Heart left ventricle (tissue), 16 donors: ENCODE measurements at regions not wholly inside any gene's neighbourhood (a gene's known extent, or its start where the extent isn't known, plus 50 kb on each side); places are given as distances from the start of the nearest gene placed in this dataset.

Source experiments
- ATAC-seq, 4 donors: fragments of 200-7000 bp; cut with Tn5 transposase; one replicate each; pipeline ENCODE4 v1.9.1; 2020 to 2022; ENCODE audit warnings: moderate library complexity in 4 of 4, mild to moderate bottlenecking in 3 of 4, moderate number of reproducible peaks in 1 of 4
- DNase-seq, 5 donors: peaks; one replicate each; pipeline ENCODE4 v3.0.0-alpha.2; 2020
- H3K27ac ChIP-seq, 12 donors: fragments of 200-600 bp; sonication (generic) in 4 of 12; one replicate each; pipeline versions ENCODE4 v1.5.0 to v1.8.0; 2016 to 2022; ENCODE audit warnings: mild to moderate bottlenecking in 2 of 12
- H3K27me3 ChIP-seq, 9 donors: fragments of 200-600 bp; sonication (generic) in 2 of 9; one replicate each; pipeline versions ENCODE4 v1.5.1 to v1.8.0; 2016 to 2022; ENCODE audit warnings: mild to moderate bottlenecking in 3 of 9
- H3K36me3 ChIP-seq, 9 donors: fragments of 200-600 bp; sonication (generic) in 2 of 9; one replicate each; pipeline versions ENCODE4 v1.5.0 to v1.8.0; 2018 to 2022; ENCODE audit warnings: mild to moderate bottlenecking in 2 of 9
- H3K4me1 ChIP-seq, 12 donors: fragments of 200-600 bp; sonication (generic) in 4 of 12; one replicate each; pipeline versions ENCODE4 v1.5.0 to v1.8.0; 2016 to 2022; ENCODE audit warnings: mild to moderate bottlenecking in 3 of 12
- H3K4me3 ChIP-seq, 12 donors: fragments of 200-600 bp; sonication (generic) in 4 of 12; one replicate each; pipeline versions ENCODE4 v1.5.0 to v1.8.0; 2017 to 2022; ENCODE audit warnings: mild to moderate bottlenecking in 9 of 12, moderate library complexity in 4 of 12
- H3K9me3 ChIP-seq, 12 donors: fragments of 200-600 bp; sonication (generic) in 4 of 12; one replicate each; pipeline versions ENCODE4 v1.5.0 to v1.8.0; 2016 to 2022; ENCODE audit warnings: mild to moderate bottlenecking in 1 of 12
- POLR2A ChIP-seq, 2 donors: fragments of 450-650 bp; IDR thresholded peaks; one replicate each; pipeline ENCODE4 v1.6.1; 2017; ENCODE audit warnings: antibody characterized with exemption in 2 of 2, mild to moderate bottlenecking in 2 of 2, moderate library complexity in 2 of 2
- WGBS, 4 donors: extraction: QIAGEN DNeasy Blood & Tissue Kit in 2 of 4; methylation state at CpG; one replicate each; pipeline versions ENCODE4 v1.1.5 to v1.1.7; 2013 to 2018; 5-methylcytosine and 5-hydroxymethylcytosine counted together
- intact Hi-C, 10 donors: fragments of 100-400 bp; cut with DNase I; formaldehyde crosslinking; loops; one replicate each; pipeline versions ENCODE4 v1.11.1 to v1.14.2; 2022
- TF ChIP-seq, protein P1 (sequence below), 12 donors: fragments of 200-600 bp; sonication (generic) in 4 of 12; IDR thresholded peaks; one replicate each; pipeline versions ENCODE4 v1.5.0 to v1.8.0; 2018 to 2022; ENCODE audit warnings: antibody characterized with exemption in 12 of 12, mild to moderate bottlenecking in 5 of 12
- donor health status: ischemic (EF 13 %, LVEDD 7.1; RV severe dilation, severe dysfunction).
- donor health status: healthy with polysubstance abuse.
- donor health status: DM: no; HTN: yes; CAD: no.
- donor health status: DM: no; HTN: no; CAD: no.
- donor health status: ischemic (EF 25% LVEDD 6.9; RV normal size, moderate dysfunction).
- donor health status: ischemic (EF 25% LVEDD 5.7; RV mildly dilated, moderate dysfunction).
- donor health status: healthy.
- donor health status: DM: yes; HTN: yes; CAD: no.
- donor health status: ischemic (EF 35%, LVEDD 5.7; RV mildly dilated, moderate dysfunction).
- donor health status: nonischemic (EF 11% LVEDD 7.7; RV severe dilation, severe dysfunction).
- donor health status: DM: yes; HTN: yes; CAD: no.
- donor health status: PGD.
- donor health status: ischemic (EF 29% LVEDD 5.4; RV normal size, mild dysfunction).
- donor health status: nonischemic (EF 23%, LVEDD 6.1; RV moderate dilation, normal function).

GRCh38 chr5:169531631-169532030 lies 51.9 kb upstream of the SPDL1 start:
- ATAC-seq, result no peak
- TF ChIP-seq, protein P1, sequence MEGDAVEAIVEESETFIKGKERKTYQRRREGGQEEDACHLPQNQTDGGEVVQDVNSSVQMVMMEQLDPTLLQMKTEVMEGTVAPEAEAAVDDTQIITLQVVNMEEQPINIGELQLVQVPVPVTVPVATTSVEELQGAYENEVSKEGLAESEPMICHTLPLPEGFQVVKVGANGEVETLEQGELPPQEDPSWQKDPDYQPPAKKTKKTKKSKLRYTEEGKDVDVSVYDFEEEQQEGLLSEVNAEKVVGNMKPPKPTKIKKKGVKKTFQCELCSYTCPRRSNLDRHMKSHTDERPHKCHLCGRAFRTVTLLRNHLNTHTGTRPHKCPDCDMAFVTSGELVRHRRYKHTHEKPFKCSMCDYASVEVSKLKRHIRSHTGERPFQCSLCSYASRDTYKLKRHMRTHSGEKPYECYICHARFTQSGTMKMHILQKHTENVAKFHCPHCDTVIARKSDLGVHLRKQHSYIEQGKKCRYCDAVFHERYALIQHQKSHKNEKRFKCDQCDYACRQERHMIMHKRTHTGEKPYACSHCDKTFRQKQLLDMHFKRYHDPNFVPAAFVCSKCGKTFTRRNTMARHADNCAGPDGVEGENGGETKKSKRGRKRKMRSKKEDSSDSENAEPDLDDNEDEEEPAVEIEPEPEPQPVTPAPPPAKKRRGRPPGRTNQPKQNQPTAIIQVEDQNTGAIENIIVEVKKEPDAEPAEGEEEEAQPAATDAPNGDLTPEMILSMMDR (IDR thresholded peaks at IDR 0.05), result no peak
- no peak for TF ChIP-seq POLR2A (IDR thresholded peaks at IDR 0.05)
- H3K36me3 ChIP-seq, result no peaks in the 10 kb centered on the region
- intact Hi-C loops, result no loop called here
- no peak overlapping the region for H3K27ac ChIP-seq
- H3K27me3 ChIP-seq, result peaks cover 0 to 5% (median 0%) of the 10 kb centered on the region in 9 donors
- H3K9me3 ChIP-seq, result no peaks in the 10 kb centered on the region
- no peak for DNase-seq
- H3K4me1 ChIP-seq, result no peaks in the 10 kb centered on the region
- 78 to 86% (median 80%) methylated on average over 4 of the region's 4 CpGs for WGBS, 4 donors
- H3K4me3 ChIP-seq, result no peak overlapping the region

GRCh38 chr5:169527863-169528262 lies 55.7 kb upstream of the SPDL1 start:
- H3K4me1 ChIP-seq, result no peaks in the 10 kb centered on the region
- H3K27ac ChIP-seq, result no peak overlapping the region
- TF ChIP-seq, protein P1 (IDR thresholded peaks at IDR 0.05), result no peak
- no peak for TF ChIP-seq POLR2A (IDR thresholded peaks at IDR 0.05)
- H3K4me3 ChIP-seq, result no peak overlapping the region
- H3K36me3 ChIP-seq, result no peaks in the 10 kb centered on the region
- no peak for ATAC-seq
- peaks cover 0 to 5% (median 0%) of the 10 kb centered on the region in 9 donors for H3K27me3 ChIP-seq
- DNase-seq, result no peak
- intact Hi-C loops, result no loop called here
- no peaks in the 10 kb centered on the region for H3K9me3 ChIP-seq

DNA sequence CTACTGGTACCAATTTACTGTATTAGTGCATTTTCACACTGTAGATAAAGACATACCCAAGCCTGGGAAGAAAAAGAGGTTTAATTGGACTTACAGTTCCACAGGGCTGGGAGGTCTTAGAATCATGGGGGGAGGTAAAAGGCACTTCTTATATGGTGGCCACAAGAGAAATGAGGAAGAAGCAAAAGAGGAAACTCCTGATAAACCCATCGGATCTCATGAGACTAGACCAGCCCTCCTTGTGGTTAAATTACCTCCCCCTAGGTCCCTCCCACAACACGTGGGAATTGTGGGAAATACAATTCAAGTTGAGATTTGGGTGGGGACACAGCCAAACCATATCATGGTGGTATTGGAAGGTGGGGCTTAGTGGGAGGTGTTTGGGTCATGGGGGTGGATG lies 56.5 kb upstream of the SPDL1 start:
- Histone ChIP-seq H3K4me1 (no peaks in the 10 kb centered on the region), H3K36me3 (no peaks in the 10 kb centered on the region), H3K27me3 (peaks cover 0 to 5% (median 0%) of the 10 kb centered on the region in 9 donors), H3K9me3 (no peaks in the 10 kb centered on the region), H3K27ac (no peak overlapping the region), H3K4me3 (no peak overlapping the region)
- WGBS, 4 donors, result 53 to 71% (median 64%) methylated on average over 2 of the region's 2 CpGs
- intact Hi-C loops, result no loop called here
- ATAC-seq (no peak), DNase-seq (no peak)
- TF ChIP-seq, protein P1 (IDR thresholded peaks at IDR 0.05), result no peak
- no peak for TF ChIP-seq POLR2A (IDR thresholded peaks at IDR 0.05)

- no peak for TF ChIP-seq POLR2A (IDR thresholded peaks at IDR 0.05)
- TF ChIP-seq, protein P1 (IDR thresholded peaks at IDR 0.05), result no peak
- DNase-seq (no peak), ATAC-seq (no peak)
- H3K27me3 ChIP-seq, result no peaks in the 10 kb centered on the region
- H3K27ac ChIP-seq, result no peak overlapping the region
- H3K4me1 ChIP-seq, result peaks cover 0 to 6% (median 0%) of the 10 kb centered on the region in 12 donors
- H3K4me3 ChIP-seq, result no peak overlapping the region
- intact Hi-C loops, result no loop called here
- no peaks in the 10 kb centered on the region for H3K36me3 ChIP-seq
- peaks cover 0 to 11% (median 3%) of the 10 kb centered on the region in 12 donors for H3K9me3 ChIP-seq
- WGBS, 4 donors, result 81 to 86% (median 82%) methylated on average over 3 of the region's 3 CpGs
Measured at GRCh38 chr5:169522851-169523250, 60.7 kb upstream of the SPDL1 start.
